GM19452 (cell line): ENCODE measurements at regions not wholly inside any gene's neighbourhood (a gene's known extent, or its start where the extent isn't known, plus 50 kb on each side); places are given as distances from the start of the nearest gene placed in this dataset.

Source experiments
- ATAC-seq: cut with Tn5 transposase; IDR thresholded peaks from one replicate; pipeline ENCODE4 v1.9.1; 2021; ENCODE audit not compliant: unreplicated experiment

- no peak for ATAC-seq
Measured at GRCh38 chr6:134866563-134866962, 83.3 kb downstream of the ALDH8A1 start.

- ATAC-seq = no peak
Measured at GRCh38 chr6:134864558-134864957, 85.3 kb downstream of the ALDH8A1 start.

GRCh38 chr6:134863763-134864510 lies 86.0 kb downstream of the ALDH8A1 start:
- no peak for ATAC-seq

GRCh38 chr6:134854366-134854765 lies 95.5 kb downstream of the ALDH8A1 start:
- ATAC-seq = no peak

- no peak for ATAC-seq
Measured at GRCh38 chr6:134853111-134854055, 96.5 kb downstream of the ALDH8A1 start.

GRCh38 chr6:134851548-134851947 lies 98.4 kb downstream of the ALDH8A1 start:
- ATAC-seq = no peak

GRCh38 chr6:134850721-134851305 lies 99.1 kb downstream of the ALDH8A1 start:
- no peak for ATAC-seq

- no peak for ATAC-seq
Measured at GRCh38 chr6:134849920-134850447, 99.9 kb downstream of the ALDH8A1 start.

GRCh38 chr6:134848076-134848475 lies 101.8 kb downstream of the ALDH8A1 start:
- no peak for ATAC-seq

- no peak for ATAC-seq
Measured at GRCh38 chr6:134846865-134847264, 103.0 kb downstream of the ALDH8A1 start.

- no peak for ATAC-seq
Measured at GRCh38 chr6:134846031-134846430, 103.9 kb downstream of the ALDH8A1 start.

GRCh38 chr6:134844120-134844519 lies 105.8 kb downstream of the ALDH8A1 start:
- ATAC-seq = no peak

GRCh38 chr6:134840086-134840867 lies 109.6 kb downstream of the ALDH8A1 start:
- ATAC-seq = peak; percentile 90

GRCh38 chr6:134835993-134836392 lies 113.9 kb downstream of the ALDH8A1 start:
- no peak for ATAC-seq

- no peak for ATAC-seq
Measured at GRCh38 chr6:134830940-134831339, 119.0 kb downstream of the ALDH8A1 start.

- ATAC-seq = no peak
Measured at GRCh38 chr6:134830194-134830593, 119.7 kb downstream of the ALDH8A1 start.

GRCh38 chr6:134828641-134829040 lies 121.3 kb downstream of the ALDH8A1 start:
- ATAC-seq = no peak

GRCh38 chr6:134826889-134827737 lies 122.8 kb downstream of the ALDH8A1 start:
- ATAC-seq = no peak

GRCh38 chr6:134823710-134824034 lies 126.2 kb downstream of the ALDH8A1 start:
- no peak for ATAC-seq
